AG04450 (cell line): ENCODE measurements at regions not wholly inside any gene's neighbourhood (a gene's known extent, or its start where the extent isn't known, plus 50 kb on each side); places are given as distances from the start of the nearest gene placed in this dataset.
"Not testable (repeated sequence)": the region's sequence is repeated elsewhere in the genome, so short reads cannot be mapped to it uniquely, and the experiment has no call there.

Experiments
- CTCF ChIA-PET: fragments of 300-600, 350-600 bp; formaldehyde crosslinking; extraction: SDS; loops from one replicate; lab custom pipeline; 2022; ENCODE audit warnings: antibody characterized with exemption, inconsistent platforms; lab: Charles Lee
- POLR2A ChIA-PET: fragments of 350-600 bp; formaldehyde crosslinking; extraction: SDS; loops from one replicate; lab custom pipeline; 2021; ENCODE audit warnings: antibody characterized with exemption, inconsistent platforms; lab: Yijun Ruan, JAX
- DNase-seq: peaks from one replicate; pipeline ENCODE4 v3.0.0-alpha.2; 2011; ENCODE audit warnings: low read depth, low spot score
- H3K27ac ChIP-seq: one replicate; pipeline ENCODE4 v1.5.1; 2012; ENCODE audit warnings: low read depth, low read length, control low read depth
- H3K27me3 ChIP-seq: one replicate; pipeline ENCODE4 v1.6.0; 2012; ENCODE audit warnings: low read length; ENCODE audit not compliant: control insufficient read depth, insufficient read depth
- H3K4me3 ChIP-seq: 2 replicates; pipeline ENCODE4 v1.5.1; 2011; ENCODE audit warnings: mild to moderate bottlenecking, low read depth, low read length, control low read depth
- H3K9me3 ChIP-seq: 2 replicates; pipeline ENCODE4 v1.5.1; 2012; ENCODE audit warnings: low read length; ENCODE audit not compliant: control insufficient read depth, insufficient read depth
- CTCF ChIP-seq: IDR thresholded peaks from 2 replicates; pipeline ENCODE4 v1.5.1; 2011; ENCODE audit warnings: low read depth, low read length, control low read depth, inconsistent platforms

DNA sequence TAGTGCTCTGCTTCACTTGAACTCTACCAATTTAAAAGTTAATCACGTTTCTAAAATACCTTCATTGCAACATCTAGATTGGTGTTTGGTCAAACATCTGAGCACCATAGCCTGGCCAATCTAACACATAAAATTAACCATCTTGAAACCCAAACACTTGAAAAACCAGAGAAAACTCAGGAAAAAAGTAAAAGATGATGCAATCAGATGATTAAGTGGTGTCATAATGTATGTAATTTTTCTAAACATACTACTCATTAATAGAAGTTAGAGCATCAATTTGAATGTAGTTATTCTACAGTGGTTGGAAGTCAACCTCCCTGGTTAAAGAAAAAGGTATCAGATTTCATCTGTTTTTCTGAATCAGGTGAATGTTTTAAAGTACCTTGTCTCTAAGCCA, 228.6 kb upstream of the ID4 start:
- DNase-seq, result no peak
- H3K4me3 ChIP-seq, result no peak overlapping the region
- POLR2A ChIA-PET, result no interaction called here

DNA sequence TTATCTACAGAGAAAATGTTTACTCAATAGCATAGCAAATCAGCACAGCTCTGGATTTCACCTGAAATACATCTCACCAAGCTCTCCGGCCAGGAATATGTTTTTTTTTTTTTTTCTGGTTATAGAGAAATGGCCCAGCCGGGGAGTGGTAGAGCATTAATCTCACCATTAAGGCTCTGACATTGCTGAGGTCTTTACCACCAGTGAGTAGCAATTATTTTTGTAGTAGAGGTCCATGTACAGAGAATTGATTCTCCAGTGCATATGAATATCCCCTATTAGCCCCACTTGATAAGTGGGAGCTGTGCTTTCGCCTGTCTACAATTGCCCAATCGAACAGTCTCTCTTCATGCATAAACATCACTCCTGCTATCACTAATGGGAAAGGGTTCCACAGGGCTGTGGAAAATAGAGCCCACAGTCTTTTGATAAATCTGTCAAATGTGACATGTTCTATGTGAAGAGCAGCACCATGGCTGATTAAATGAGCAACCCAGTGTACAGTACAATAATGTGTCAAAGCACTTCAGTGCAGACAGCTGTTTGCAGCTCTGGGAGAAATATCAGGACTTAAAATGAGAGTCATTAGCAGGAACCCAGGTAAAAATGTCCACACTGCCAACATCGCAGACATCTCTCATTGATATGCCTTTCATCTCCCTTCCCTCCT, 227.1 kb upstream of the ID4 start:
- ChIA-PET CTCF (interaction anchor here (0.7 kb wide), 1 partner anchor 463 kb away, joined by 4 read pairs; no protein-coding TSS in a partner anchor), POLR2A (no interaction called here)
- Histone ChIP-seq H3K9me3 (peaks cover 4% of the 10 kb centered on the region), H3K27me3 (no peaks in the 10 kb centered on the region), H3K27ac (no peak overlapping the region), H3K4me3 (no peak overlapping the region)
- TF ChIP-seq CTCF, result no peak
- no peak for DNase-seq

More for the DNA sequence above, 228.6 kb upstream of the ID4 start:
- Histone ChIP-seq H3K9me3 (peaks cover 4% of the 10 kb centered on the region; the same call in 1 of the 2 replicates), H3K27ac (no peak overlapping the region), H3K27me3 (no peaks in the 10 kb centered on the region)
- TF ChIP-seq CTCF, result no peak
- CTCF ChIA-PET, result no interaction called here

DNA sequence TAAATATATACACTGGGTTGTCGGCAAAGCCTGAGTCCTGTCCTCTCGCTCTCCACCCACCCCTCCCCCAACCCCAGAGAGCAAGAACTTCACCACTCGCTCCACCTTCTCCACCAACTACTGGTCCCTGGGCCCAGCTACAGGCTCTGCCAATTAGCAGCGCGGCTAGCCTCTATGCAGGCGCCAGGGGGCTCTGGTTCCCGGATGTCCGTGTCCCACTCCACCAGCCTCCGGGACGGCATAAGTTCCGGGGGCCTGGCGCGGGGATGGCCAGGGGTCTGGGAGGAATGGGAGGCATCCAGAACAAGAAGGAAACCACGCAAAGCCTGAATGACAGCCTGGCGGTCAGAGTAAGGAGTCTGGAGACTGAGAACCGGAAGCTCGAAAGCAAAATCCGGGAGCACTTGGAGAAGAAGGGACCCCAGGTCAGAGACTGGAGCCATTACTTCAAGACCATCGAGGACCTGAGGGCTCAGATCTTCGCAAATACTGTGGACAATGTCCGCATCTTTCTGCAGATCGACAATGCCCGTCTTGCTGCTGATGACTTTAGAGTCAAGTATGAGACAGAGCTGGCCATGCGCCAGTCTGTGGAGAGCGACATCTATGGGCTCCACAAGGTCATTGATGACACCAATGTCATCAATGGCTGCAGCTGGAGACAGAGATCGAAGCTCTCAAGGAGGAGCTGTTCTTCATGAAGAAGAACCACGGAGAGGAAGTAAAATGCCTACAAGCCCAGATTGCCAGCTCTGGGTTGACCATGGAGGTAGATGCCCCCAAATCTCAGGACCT, 224.3 kb upstream of the ID4 start:
- CTCF ChIA-PET, result interaction anchor here (0.6 kb wide), 1 partner anchor 495 kb away, joined by 3 read pairs; no protein-coding TSS in a partner anchor
- H3K9me3 ChIP-seq, H3K4me3 ChIP-seq, POLR2A ChIA-PET, DNase-seq, H3K27ac ChIP-seq, H3K27me3 ChIP-seq: not testable (repeated sequence)

GRCh38 chr6:19613678-19614077, 223.5 kb upstream of the ID4 start:
- H3K27ac ChIP-seq, result no peak overlapping the region
- POLR2A ChIA-PET, result no interaction called here

GRCh38 chr6:19616022-19616421, 221.1 kb upstream of the ID4 start:
- ChIA-PET POLR2A (no interaction called here), CTCF (no interaction called here)
- Histone ChIP-seq H3K27ac (no peak overlapping the region), H3K9me3 (peaks cover 7% of the 10 kb centered on the region), H3K4me3 (no peak overlapping the region), H3K27me3 (no peaks in the 10 kb centered on the region)
- no peak for TF ChIP-seq CTCF
- no peak for DNase-seq

More at GRCh38 chr6:19613678-19614077, 223.5 kb upstream of the ID4 start:
- no peak for TF ChIP-seq CTCF
- CTCF ChIA-PET, result interaction anchor here (0.6 kb wide), 1 partner anchor 494 kb away, joined by 3 read pairs; no protein-coding TSS in a partner anchor
- DNase-seq, result no peak
- Histone ChIP-seq H3K4me3 (no peak overlapping the region), H3K27me3 (no peaks in the 10 kb centered on the region), H3K9me3 (peaks cover 7% of the 10 kb centered on the region)
